ENCODE measurements at regions not wholly inside any gene's neighbourhood (a gene's known extent, or its start where the extent isn't known, plus 50 kb on each side); places are given as distances from the start of the nearest gene placed in this dataset.

DNA sequence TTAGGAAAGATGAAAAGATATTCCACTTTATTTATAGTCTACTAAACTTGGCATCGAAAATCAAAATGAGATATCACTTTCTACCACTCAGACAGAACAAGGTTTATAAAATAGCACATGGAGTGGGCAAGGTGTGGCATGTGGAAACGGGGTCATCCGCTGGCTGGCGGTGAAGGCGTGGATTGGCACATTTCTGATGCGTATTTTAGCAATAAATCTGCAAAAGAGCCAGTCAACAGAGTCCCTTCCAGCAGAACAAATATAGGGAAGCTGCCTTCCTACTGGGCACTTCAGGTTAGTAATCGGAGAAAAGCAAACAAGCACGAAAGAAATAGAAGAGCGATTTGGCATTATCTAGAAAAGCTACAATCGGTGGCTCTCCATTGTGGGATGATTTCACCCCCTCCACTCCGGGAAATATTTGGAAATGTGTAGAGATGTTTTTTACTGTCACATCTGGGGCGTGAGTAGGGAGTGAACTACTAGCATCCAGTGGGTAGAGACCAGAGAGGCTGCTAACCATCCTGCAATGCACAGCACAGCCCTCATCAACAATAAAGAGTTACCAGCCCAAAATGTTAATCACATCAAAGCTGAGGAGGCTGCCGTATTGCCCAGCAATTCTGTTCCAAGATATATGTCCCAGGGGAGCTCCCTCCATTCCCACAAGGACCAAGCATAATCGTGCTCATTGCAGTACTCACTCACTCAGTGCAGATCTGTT, 116.1 kb upstream of the PEG3 start:
- Histone ChIP-seq H3K27me3 (peaks cover 0 to 19% (median 0%) of the 10 kb centered on the region in 7 donors), H3K27ac (no peak overlapping the region), H3K4me1 (no peaks in the 10 kb centered on the region), H3K9me3 (peaks cover 0 to 24% (median 0%) of the 10 kb centered on the region in 11 donors), H3K36me3 (no peaks in the 10 kb centered on the region), H3K4me3 (no peak overlapping the region)
- 82% methylated on average over 14 of the region's 14 CpGs for WGBS, 2 donors
- TF ChIP-seq, protein P1, sequence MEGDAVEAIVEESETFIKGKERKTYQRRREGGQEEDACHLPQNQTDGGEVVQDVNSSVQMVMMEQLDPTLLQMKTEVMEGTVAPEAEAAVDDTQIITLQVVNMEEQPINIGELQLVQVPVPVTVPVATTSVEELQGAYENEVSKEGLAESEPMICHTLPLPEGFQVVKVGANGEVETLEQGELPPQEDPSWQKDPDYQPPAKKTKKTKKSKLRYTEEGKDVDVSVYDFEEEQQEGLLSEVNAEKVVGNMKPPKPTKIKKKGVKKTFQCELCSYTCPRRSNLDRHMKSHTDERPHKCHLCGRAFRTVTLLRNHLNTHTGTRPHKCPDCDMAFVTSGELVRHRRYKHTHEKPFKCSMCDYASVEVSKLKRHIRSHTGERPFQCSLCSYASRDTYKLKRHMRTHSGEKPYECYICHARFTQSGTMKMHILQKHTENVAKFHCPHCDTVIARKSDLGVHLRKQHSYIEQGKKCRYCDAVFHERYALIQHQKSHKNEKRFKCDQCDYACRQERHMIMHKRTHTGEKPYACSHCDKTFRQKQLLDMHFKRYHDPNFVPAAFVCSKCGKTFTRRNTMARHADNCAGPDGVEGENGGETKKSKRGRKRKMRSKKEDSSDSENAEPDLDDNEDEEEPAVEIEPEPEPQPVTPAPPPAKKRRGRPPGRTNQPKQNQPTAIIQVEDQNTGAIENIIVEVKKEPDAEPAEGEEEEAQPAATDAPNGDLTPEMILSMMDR (IDR thresholded peaks at IDR 0.05), result no peak
- intact Hi-C loops (cut with DNase I), result no loop called here
- ATAC-seq (no peak), DNase-seq (no peak)

DNA sequence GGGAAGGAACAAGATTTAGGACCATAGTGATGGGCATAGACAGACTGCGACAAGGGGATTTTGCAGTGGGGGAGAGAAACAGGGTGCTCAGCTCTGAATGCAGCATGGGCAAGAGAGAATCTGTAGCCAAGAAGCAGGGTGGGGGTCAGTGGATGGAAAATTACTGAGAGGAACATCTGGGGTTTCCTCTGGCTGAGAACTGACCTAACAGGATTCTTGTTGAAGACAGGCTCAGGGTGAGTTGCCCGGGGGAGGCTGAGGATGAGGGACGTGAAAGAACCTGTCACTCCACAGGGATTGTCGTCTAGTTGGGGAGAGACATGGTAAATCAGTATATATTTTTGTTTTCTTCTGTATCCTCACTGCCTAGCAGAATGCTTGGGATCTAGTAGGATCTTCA, 118.7 kb upstream of the PEG3 start:
- ATAC-seq (no peak), DNase-seq (no peak)
- Histone ChIP-seq H3K27ac (no peak overlapping the region), H3K36me3 (no peaks in the 10 kb centered on the region), H3K27me3 (peaks cover 0 to 21% (median 0%) of the 10 kb centered on the region in 7 donors), H3K4me1 (no peaks in the 10 kb centered on the region), H3K9me3 (peaks cover 0 to 20% (median 0%) of the 10 kb centered on the region in 11 donors), H3K4me3 (no peak overlapping the region)
- TF ChIP-seq, protein P1 (IDR thresholded peaks at IDR 0.05), result no peak
- WGBS, 2 donors, result 50 to 55% methylated on average over 4 of the region's 4 CpGs
- intact Hi-C loops (cut with DNase I), result no loop called here

GRCh38 chr19:56960959-56961543, 120.5 kb upstream of the PEG3 start:
- intact Hi-C loops (cut with DNase I), result no loop called here
- Histone ChIP-seq H3K4me1 (no peaks in the 10 kb centered on the region), H3K27ac (no peak overlapping the region), H3K27me3 (peaks cover 0 to 30% (median 8%) of the 10 kb centered on the region in 7 donors), H3K4me3 (no peak overlapping the region), H3K36me3 (no peaks in the 10 kb centered on the region), H3K9me3 (peaks cover 0 to 22% (median 0%) of the 10 kb centered on the region in 11 donors)
- WGBS, 2 donors, result 59 to 75% methylated on average over 7 of the region's 7 CpGs
- TF ChIP-seq, protein P1 (IDR thresholded peaks at IDR 0.05), result no peak
- DNase-seq (no peak), ATAC-seq (no peak)

- ATAC-seq, result no peak
- WGBS, 2 donors, result 74 to 79% methylated on average over 8 of the region's 8 CpGs
These were observed 123.9 kb upstream of the PEG3 start for GRCh38 chr19:56964410-56964920.

More at GRCh38 chr19:56964410-56964920, 123.9 kb upstream of the PEG3 start:
- Histone ChIP-seq H3K4me1 (no peaks in the 10 kb centered on the region), H3K27me3 (peaks cover 0 to 28% (median 15%) of the 10 kb centered on the region in 7 donors), H3K36me3 (no peaks in the 10 kb centered on the region), H3K27ac (no peak overlapping the region), H3K9me3 (peaks cover 0 to 33% (median 0%) of the 10 kb centered on the region in 11 donors), H3K4me3 (no peak overlapping the region)
- intact Hi-C loops (cut with DNase I), result no loop called here
- DNase-seq, result no peak
- TF ChIP-seq, protein P1 (IDR thresholded peaks at IDR 0.05), result no peak
